HG02610 (cell line): ENCODE measurements at regions not wholly inside any gene's neighbourhood (a gene's known extent, or its start where the extent isn't known, plus 50 kb on each side); places are given as distances from the start of the nearest gene placed in this dataset.
"Not testable (repeated sequence)": the region's sequence is repeated elsewhere in the genome, so short reads cannot be mapped to it uniquely, and the experiment has no call there.

Experiments
- ATAC-seq: cut with Tn5 transposase; IDR thresholded peaks from one replicate; pipeline ENCODE4 v1.9.1; 2021; ENCODE audit warnings: mild to moderate bottlenecking, moderate library complexity; ENCODE audit not compliant: unreplicated experiment

DNA sequence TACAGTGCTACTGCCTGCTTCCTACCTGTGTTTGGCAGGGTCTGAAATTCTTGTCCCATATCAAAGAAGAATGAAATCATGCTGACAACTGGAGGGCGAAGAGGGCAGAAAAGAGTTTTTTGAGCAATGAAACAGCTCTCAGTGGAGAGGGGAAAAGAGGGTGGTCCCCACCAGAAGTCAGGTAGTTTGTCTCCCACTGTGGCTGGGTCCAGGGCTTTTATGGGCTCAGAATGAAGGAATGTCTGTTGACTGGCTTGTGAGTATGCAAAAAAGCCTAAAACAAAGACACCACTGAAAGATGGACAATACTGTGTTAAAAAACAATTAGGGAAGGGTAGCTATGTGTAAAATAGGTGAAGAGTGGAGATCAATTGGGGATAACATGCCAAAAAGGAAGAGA lies 115.0 kb downstream of the ADAM29 start:
- ATAC-seq, result no peak

DNA sequence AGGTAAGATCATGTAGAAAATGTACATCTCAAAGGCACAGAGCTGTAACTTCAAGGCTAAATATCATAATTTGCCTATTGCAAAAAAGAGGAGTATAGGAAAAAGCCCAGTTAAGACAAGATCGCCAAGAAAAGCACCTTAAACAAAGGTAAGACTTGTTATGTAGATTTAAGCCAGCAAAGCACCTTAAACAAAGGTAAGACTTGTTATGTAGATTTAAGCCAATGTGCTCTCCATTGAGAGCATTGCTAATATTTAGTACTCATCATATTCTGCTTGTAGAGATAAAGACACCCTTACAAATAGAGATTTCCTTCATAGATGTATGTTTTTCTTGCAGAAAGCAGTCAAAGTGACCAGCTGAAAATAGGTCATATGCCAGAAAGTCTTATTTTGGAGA lies 115.8 kb downstream of the ADAM29 start:
- no peak for ATAC-seq

DNA sequence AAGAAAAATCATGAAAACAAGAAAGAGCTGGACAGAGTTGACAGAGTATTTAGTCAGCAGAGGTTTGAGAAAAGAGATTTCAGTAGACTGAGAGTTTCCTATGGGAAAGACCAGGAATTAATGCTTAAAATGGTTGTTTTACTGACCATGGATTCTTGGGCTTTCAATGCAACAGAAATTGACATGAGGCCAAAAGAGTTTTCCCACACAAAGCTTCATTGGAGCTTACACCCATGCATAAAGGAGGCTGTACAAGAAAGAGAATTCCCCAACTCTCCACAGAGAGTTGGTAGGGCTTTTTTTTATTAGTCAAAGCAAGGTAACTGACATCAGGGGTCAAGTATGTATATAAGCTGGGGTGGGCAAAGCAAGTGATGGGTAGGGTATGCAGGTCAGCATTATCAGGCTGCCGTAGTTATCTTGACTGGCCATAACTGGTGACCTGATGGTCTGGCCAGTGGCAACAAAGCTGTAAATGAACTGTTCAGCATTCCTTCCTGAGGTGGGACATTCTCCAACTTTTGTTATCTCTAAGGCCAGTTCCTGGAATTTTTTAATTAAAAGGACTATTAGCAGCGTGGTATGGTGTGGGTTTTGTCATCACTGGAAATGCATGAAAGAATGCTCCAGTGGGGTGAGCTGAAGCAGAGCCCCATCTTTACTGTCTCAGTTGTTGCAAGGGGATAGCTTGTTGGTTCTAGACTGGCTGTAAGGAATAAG lies 117.0 kb downstream of the ADAM29 start:
- ATAC-seq, result no peak

DNA sequence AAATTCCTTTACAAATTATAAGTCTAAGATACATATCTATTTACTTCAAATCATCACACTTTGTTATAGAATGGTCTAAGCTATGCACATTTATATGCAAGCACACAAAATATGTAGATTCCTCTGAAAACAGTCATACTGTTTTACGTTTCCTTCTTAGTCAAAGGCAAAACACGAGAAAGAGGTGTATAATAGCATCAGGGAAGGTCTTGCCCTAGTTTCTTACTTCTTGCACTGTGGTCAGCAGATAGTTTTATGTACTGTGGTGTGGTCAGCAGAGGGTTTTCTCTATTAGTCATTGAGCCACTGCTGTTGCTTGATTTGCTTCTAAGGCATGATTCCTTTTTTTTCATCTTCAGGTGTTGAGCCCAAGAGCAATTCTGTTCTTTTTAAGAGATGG lies 117.7 kb downstream of the ADAM29 start:
- ATAC-seq, result no peak

GRCh38 chr4:175048111-175048784 lies 130.1 kb downstream of the ADAM29 start:
- no peak for ATAC-seq

- ATAC-seq, result no peak
Observed at GRCh38 chr4:175048906-175049305, 130.7 kb downstream of the ADAM29 start.

DNA sequence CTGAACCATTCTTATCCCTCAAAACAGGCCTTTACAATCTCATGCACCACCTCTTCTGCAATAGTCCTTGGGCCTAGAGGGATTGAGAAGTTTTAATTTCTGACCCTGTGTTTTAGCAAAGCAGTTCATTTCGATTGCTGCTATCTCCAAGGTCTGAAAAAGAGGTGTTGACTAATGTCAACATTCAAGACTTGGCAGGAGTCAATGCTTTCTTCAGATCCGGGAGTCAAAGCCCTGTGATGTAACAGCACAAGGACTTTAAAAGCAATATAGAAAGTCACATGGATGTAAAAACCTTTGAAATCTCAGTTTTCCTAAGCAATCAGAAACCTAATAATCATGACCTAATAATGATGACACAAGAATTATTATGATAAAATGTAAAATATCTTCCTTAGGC lies 133.8 kb downstream of the ADAM29 start:
- no peak for ATAC-seq

- no peak for ATAC-seq
Observed at GRCh38 chr4:175054980-175055379, 136.8 kb downstream of the ADAM29 start.

DNA sequence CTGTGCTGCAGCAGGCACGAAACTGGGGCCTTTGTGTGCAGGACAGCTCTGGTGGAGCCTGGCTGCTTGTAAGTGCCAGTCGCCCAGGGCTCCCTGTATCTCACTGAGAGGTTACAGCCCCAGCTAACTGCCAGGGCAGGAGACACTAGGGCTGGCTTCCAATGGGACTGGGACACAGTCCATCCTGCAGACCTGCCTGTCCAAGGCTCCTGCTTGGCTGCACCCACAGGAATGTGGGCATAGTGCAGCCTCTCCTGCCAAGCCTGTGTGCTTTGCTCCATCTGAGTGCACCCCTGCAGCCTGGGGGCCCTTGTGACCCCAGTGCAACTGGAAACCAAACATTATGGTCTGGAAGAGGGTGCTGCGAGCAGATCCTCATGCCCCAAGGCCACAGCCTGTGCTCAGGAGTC lies 144.0 kb downstream of the ADAM29 start:
- ATAC-seq, result no peak

- ATAC-seq, result no peak
Observed at GRCh38 chr4:175065228-175065627, 147.1 kb downstream of the ADAM29 start.

DNA sequence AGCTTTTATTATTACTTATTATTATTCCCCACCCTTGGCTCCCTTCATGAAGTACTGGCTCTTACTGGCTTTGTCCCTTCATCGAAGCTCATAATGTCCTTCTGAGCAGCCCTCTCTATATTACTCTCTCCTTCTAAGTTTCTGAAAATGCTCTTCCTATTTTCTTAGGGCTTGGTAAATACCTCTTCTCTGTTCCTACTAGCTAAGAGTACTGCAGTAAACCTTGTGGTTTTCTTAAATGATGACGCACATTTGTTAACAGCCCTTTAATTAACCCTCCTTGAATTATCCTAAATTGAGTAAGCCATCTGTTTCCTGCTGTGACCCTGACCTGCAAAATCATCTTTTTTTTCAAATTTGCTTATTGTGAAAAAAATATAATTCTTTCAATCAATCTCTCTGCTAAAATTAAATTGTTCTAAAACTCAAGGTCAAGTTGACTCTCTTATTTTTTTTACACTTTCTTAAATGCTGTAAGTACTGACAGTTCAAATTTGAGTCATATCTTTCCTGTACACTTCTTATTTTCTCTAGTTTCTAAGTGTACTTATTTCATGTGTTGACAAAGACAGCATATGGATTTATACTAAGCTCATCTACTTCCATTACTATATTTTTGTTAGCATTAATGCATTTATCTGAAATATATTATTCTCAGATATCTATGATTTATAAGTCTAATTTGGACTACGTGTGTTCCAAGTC lies 148.9 kb downstream of the ADAM29 start:
- no peak for ATAC-seq

DNA sequence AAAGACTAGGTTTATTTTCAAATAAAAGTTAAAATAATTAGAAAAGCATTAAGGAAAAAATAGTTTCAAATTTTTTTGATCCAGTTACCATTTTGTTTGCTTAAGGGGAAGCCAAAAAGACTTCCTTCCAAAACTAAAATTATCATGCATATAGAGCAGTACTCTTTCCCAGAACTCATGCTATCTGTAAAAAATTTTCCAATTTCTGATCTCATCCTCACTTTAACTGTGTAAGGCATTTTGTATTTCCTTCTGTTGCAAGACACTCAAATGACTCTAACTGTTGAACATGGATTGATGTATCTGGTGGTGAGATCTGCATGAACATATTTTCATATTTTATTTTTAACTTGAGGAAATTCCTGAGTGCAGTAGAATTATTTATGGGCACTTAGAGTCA lies 150.1 kb downstream of the ADAM29 start:
- ATAC-seq, result no peak

DNA sequence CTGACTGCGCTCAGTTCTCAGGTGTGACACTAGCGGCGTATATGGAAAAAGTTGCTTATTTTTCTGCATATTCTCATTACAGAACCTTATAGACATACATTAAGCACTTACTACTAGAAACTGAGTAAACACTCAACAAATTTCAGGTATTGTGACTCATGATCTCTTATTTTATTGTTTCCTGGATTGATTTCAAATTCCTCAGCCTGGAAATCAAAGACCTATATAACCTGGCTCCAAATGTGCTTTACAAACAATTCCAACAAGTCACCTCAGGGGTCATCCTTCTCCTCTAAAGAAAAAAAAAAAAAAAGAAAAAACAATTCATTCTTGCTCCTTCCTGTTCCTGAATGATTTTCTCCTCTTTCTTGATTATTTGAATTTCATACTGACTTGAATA lies 152.3 kb downstream of the ADAM29 start:
- ATAC-seq, result no peak

DNA sequence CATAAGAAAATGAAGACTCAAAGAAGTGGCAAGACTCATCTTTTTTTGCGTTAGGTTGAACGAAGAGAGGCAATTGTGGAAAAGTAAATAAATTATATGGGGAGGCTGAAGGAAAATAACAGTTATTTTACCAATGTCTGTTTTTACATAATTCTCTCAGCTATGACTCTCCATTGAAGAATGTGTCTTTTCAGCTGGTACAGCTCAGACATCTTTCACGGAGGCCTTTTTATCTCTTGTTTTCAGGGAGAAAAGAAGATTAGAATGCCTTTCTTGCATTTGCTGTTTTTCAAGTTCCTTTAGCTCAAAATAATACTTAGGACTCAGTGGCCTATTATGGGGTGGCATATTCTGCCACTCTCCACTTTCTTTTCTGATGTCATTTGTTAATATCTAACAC lies 153.0 kb downstream of the ADAM29 start:
- no peak for ATAC-seq

GRCh38 chr4:175087145-175087544 lies 169.0 kb downstream of the ADAM29 start:
- ATAC-seq, result no peak

DNA sequence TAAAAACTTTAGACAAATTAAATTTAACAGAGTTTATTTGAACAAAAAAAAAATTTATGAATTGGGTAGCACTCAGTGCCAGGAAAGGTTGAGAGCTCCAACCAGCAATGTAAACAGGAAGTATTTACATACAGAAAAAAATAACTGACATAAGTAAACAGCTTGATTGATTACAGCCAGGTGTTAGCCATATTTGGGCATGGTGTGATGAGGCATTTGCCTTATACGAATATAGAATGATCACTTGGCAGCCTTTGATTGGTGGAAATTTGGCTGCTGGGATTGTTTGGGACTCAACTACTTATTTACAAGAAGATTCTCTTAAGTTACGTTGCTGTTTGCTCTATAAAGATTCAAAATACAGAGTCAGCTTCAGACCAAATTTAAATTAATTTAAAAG lies 172.0 kb downstream of the ADAM29 start:
- no peak for ATAC-seq

DNA sequence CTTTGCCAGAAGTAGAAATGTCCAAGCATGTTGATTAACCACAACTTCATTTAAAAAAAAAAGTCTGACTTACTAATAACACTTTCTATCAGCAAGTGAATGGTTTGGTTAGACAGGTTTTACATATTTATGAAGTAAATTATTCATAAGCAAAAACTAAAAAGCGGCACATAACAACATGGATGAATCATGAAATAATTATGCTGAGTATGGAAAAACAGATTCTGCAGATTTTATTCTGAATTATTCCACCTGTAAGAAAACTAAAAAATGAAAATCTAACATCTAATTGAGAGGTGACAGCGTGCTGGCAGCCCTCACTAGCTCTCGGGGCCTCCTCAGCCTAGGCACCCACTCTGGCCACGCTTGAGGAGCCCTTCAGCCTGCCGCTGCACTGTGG lies 173.5 kb downstream of the ADAM29 start:
- ATAC-seq, result no peak

- no peak for ATAC-seq
Observed at GRCh38 chr4:175092114-175092513, 174.0 kb downstream of the ADAM29 start.

DNA sequence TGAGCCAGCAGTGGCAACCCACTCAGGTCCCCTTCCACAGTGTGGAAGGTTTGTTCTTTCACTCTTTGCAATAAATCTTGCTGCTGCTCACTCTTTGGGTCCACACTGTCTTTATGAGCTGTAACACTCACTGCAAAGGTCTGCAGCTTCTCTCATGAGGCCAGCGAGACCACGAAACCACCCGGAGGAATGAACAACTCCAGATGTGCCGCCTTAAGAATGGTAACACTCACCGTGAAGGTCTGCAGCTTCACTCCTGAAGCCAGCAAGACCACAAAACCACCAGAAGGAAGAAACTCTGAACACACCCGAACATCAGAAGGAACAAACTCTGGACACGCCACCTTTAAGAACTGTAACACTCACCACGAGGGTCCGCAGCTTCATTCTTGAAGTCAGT lies 174.9 kb downstream of the ADAM29 start:
- not testable (repeated sequence) for ATAC-seq

DNA sequence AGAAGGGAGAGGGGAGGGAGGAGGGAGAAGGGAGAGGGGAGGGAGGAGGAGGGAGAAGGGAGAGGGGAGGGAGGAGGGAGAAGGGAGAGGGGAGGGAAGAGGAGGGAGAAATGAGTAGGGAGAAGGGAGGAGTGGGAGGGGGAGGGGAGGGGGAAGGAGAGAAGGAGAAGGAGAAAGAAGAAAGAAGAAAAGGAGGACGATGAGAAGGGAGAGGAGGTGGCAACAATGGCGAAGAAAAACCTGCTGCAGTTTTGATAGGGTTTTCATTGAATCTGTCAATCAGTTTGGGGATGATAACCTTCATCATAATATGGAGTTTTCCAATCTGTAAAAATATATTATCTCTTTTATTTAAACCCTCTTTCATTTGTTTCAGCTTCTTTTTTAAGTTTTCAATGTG lies 185.2 kb downstream of the ADAM29 start:
- no peak for ATAC-seq

DNA sequence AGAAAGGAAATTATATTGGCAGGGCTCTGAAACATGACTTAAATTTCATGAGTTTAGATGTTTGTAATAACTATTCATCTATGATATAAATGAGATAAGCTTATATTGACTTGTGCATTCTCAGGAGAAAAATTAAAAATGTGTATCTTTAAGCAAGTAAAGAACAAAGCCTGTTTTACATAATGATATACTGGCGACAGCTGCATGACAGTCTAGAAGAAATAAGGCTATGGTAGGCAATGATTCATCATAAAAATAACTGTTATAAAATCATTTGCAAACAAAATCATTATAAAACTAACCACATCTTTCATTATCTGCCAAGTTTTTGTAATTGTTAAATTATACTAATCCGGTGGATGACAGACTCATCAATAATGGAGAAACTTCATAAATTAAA lies 188.1 kb downstream of the ADAM29 start:
- ATAC-seq, result no peak

DNA sequence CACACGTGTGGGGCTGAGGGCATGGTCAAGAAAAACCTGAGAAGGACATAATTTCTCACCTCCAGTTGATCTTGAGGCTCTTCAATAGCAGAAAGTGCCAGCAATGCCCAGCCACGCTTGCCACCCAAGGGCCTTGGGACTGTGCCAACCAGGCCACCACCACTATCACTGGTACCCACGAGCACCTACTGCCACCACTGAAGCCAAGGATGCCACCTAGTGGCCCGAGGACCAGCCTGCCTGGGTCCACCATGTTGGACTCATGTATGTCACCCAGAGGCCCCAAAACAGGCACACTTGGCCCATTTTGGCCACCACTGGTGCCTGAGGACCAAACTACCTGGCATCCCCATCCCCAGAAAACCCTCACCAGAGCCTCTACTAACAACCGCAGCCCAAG lies 191.8 kb downstream of the ADAM29 start:
- ATAC-seq, result no peak
